WTC11 (cell line): ENCODE measurements at regions not wholly inside any gene's neighbourhood (a gene's known extent, or its start where the extent isn't known, plus 50 kb on each side); places are given as distances from the start of the nearest gene placed in this dataset.

Experiments
- ATAC-seq: fragments of 200-7000 bp; cut with Tn5 transposase; 2 replicates; pipeline ENCODE4 v1.10.0; 2021; ENCODE audit warnings: mild to moderate bottlenecking, moderate library complexity
- CTCF ChIA-PET: fragments of 300-600 bp; sonication (Branson Sonifier 250); formaldehyde crosslinking; loops from one replicate; lab custom pipeline; 2021; ENCODE audit warnings: antibody characterized with exemption; lab: Charles Lee
- POLR2A ChIA-PET: fragments of 350-600 bp; sonication (Branson Sonifier 250); formaldehyde crosslinking; loops from one replicate; lab custom pipeline; 2021; ENCODE audit warnings: antibody characterized with exemption; lab: Charles Lee
- DNase-seq: peaks from one replicate; pipeline ENCODE4 v3.0.0; 2021; ENCODE audit warnings: low spot score
- H3K27ac Mint-ChIP-seq: 2 replicates; pipeline ENCODE4 v1.8.0; 2021; ENCODE audit warnings: mixed read lengths
- H3K27me3 Mint-ChIP-seq: 2 replicates; pipeline ENCODE4 v1.8.0; 2021; ENCODE audit warnings: low read depth, mild to moderate bottlenecking, moderate library complexity, mixed read lengths
- H3K36me3 Mint-ChIP-seq: 2 replicates; pipeline ENCODE4 v1.8.0; 2021; ENCODE audit warnings: mixed read lengths
- H3K4me1 Mint-ChIP-seq: 2 replicates; pipeline ENCODE4 v1.8.0; 2022; ENCODE audit warnings: mixed read lengths
- H3K4me3 Mint-ChIP-seq: 2 replicates; pipeline ENCODE4 v1.8.0; 2021; ENCODE audit warnings: mild to moderate bottlenecking, moderate library complexity, mixed read lengths
- H3K9me3 Mint-ChIP-seq: 2 replicates; pipeline ENCODE4 v1.8.0; 2021; ENCODE audit warnings: mixed read lengths
- GTF2I ChIP-seq: fragments of 250-450 bp; sonication (Bioruptor Pico); conservative IDR thresholded peaks from 2 replicates; pipeline ENCODE4 v1.4.0; 2021; ENCODE audit warnings: mild to moderate bottlenecking
- NFATC4 ChIP-seq: fragments of 250-450 bp; sonication (Bioruptor Pico); IDR thresholded peaks from 2 replicates; pipeline ENCODE4 v1.9.0; 2021; ENCODE audit warnings: mild to moderate bottlenecking
- SP1 ChIP-seq: sonication (generic); formaldehyde crosslinking; conservative IDR thresholded peaks from 2 replicates; pipeline ENCODE4 v1.8.1; 2022; ENCODE audit warnings: missing genetic modification reagents
- TEAD1 ChIP-seq: sonication (generic); formaldehyde crosslinking; IDR thresholded peaks from 2 replicates; pipeline ENCODE4 v1.8.0; 2022; ENCODE audit warnings: mild to moderate bottlenecking, missing genetic modification reagents
- ZBTB21 ChIP-seq: sonication (generic); formaldehyde crosslinking; IDR thresholded peaks from 2 replicates; pipeline ENCODE4 v1.8.1; 2023; ENCODE audit warnings: mild to moderate bottlenecking, missing genetic modification reagents, borderline replicate concordance
- ZNF232 ChIP-seq: sonication (generic); formaldehyde crosslinking; IDR thresholded peaks from 2 replicates; pipeline ENCODE4 v1.8.0; 2022; ENCODE audit warnings: mild to moderate bottlenecking, missing genetic modification reagents
- ZNF396 ChIP-seq: fragments of 250-450 bp; sonication (Bioruptor Pico); IDR thresholded peaks from 2 replicates; pipeline ENCODE4 v1.8.0; 2021; ENCODE audit warnings: mild to moderate bottlenecking, moderate library complexity, borderline replicate concordance
- TF ChIP-seq, protein P1 (sequence below): sonication (generic); formaldehyde crosslinking; IDR thresholded peaks from 2 replicates; pipeline ENCODE4 v1.8.0; 2023; ENCODE audit warnings: mild to moderate bottlenecking, missing genetic modification reagents
- TF ChIP-seq, protein P2 (sequence below): sonication (generic); formaldehyde crosslinking; IDR thresholded peaks from 2 replicates; pipeline ENCODE4 v1.8.1; 2023; ENCODE audit warnings: mild to moderate bottlenecking, missing genetic modification reagents, borderline replicate concordance
- TF ChIP-seq, protein P3 (sequence below): sonication (generic); formaldehyde crosslinking; IDR thresholded peaks from 2 replicates; pipeline ENCODE4 v1.8.1; 2022; ENCODE audit warnings: missing genetic modification reagents, borderline replicate concordance
- TF ChIP-seq, protein P4 (sequence below): sonication (generic); formaldehyde crosslinking; IDR thresholded peaks from 2 replicates; pipeline ENCODE4 v1.8.1; 2023; ENCODE audit warnings: mild to moderate bottlenecking, moderate library complexity, missing genetic modification reagents
- TF ChIP-seq, protein P5 (sequence below): sonication (generic); formaldehyde crosslinking; IDR thresholded peaks from 2 replicates; pipeline ENCODE4 v1.8.1; 2022; ENCODE audit warnings: mild to moderate bottlenecking, moderate library complexity, missing genetic modification reagents
- TF ChIP-seq, protein P6 (sequence below): fragments of 250-450 bp; sonication (Bioruptor Pico); IDR thresholded peaks from 2 replicates; pipeline ENCODE4 v1.9.0; 2021; ENCODE audit warnings: mild to moderate bottlenecking
- TF ChIP-seq, protein P7 (sequence below): sonication (generic); formaldehyde crosslinking; conservative IDR thresholded peaks from 2 replicates; pipeline ENCODE4 v1.8.1; 2023; ENCODE audit warnings: mild to moderate bottlenecking, low read depth, missing genetic modification reagents, moderate library complexity
- TF ChIP-seq, protein P8 (sequence below): fragments of 250-450 bp; sonication (Bioruptor Pico); IDR thresholded peaks from 2 replicates; pipeline ENCODE4 v1.8.0; 2021; ENCODE audit warnings: mild to moderate bottlenecking

DNA sequence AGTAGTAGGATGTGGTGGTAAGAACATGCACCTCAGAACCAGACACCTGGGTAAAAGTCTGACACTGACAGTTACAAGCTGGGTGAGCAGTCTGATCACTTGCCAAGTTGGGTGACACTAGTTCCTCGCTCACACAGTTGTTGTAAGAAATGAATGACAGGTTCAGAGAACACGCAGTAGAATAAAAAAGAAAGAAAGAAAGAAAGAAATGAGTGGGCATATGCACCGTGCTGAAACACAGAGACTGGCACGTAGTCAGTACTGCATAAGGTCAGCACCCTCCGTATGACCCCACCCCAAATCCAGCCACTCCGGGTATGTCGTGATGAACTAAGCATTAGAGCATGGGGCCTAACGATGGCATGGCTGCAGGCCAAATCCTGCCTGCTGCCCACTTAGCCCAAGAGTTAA is 90.6 kb downstream of the GLUL start:
- no peak for ATAC-seq
- H3K36me3 Mint-ChIP-seq, result no peaks in the 10 kb centered on the region
- H3K9me3 Mint-ChIP-seq, result peaks cover 11% of the 10 kb centered on the region; the same call in 1 of the 2 replicates
- H3K4me1 Mint-ChIP-seq, result peaks cover 14% of the 10 kb centered on the region
- no peak overlapping the region for H3K4me3 Mint-ChIP-seq
- DNase-seq, result no peak
- H3K27ac Mint-ChIP-seq, result no peak overlapping the region
- POLR2A ChIA-PET, result no interaction called here
- TF ChIP-seq NFATC4 (CRISPR knock-in tag) (no peak), TEAD1 (CRISPR knock-in tag) (no peak), ZNF232 (CRISPR knock-in tag) (no peak), SP1 (CRISPR knock-in tag) (no peak), GTF2I (CRISPR knock-in tag) (no peak), ZBTB21 (CRISPR knock-in tag) (no peak), ZNF396 (CRISPR knock-in tag) (no peak)
- TF ChIP-seq, protein P1, sequence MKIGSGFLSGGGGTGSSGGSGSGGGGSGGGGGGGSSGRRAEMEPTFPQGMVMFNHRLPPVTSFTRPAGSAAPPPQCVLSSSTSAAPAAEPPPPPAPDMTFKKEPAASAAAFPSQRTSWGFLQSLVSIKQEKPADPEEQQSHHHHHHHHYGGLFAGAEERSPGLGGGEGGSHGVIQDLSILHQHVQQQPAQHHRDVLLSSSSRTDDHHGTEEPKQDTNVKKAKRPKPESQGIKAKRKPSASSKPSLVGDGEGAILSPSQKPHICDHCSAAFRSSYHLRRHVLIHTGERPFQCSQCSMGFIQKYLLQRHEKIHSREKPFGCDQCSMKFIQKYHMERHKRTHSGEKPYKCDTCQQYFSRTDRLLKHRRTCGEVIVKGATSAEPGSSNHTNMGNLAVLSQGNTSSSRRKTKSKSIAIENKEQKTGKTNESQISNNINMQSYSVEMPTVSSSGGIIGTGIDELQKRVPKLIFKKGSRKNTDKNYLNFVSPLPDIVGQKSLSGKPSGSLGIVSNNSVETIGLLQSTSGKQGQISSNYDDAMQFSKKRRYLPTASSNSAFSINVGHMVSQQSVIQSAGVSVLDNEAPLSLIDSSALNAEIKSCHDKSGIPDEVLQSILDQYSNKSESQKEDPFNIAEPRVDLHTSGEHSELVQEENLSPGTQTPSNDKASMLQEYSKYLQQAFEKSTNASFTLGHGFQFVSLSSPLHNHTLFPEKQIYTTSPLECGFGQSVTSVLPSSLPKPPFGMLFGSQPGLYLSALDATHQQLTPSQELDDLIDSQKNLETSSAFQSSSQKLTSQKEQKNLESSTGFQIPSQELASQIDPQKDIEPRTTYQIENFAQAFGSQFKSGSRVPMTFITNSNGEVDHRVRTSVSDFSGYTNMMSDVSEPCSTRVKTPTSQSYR (CRISPR knock-in tag), result no peak
- TF ChIP-seq, protein P2, sequence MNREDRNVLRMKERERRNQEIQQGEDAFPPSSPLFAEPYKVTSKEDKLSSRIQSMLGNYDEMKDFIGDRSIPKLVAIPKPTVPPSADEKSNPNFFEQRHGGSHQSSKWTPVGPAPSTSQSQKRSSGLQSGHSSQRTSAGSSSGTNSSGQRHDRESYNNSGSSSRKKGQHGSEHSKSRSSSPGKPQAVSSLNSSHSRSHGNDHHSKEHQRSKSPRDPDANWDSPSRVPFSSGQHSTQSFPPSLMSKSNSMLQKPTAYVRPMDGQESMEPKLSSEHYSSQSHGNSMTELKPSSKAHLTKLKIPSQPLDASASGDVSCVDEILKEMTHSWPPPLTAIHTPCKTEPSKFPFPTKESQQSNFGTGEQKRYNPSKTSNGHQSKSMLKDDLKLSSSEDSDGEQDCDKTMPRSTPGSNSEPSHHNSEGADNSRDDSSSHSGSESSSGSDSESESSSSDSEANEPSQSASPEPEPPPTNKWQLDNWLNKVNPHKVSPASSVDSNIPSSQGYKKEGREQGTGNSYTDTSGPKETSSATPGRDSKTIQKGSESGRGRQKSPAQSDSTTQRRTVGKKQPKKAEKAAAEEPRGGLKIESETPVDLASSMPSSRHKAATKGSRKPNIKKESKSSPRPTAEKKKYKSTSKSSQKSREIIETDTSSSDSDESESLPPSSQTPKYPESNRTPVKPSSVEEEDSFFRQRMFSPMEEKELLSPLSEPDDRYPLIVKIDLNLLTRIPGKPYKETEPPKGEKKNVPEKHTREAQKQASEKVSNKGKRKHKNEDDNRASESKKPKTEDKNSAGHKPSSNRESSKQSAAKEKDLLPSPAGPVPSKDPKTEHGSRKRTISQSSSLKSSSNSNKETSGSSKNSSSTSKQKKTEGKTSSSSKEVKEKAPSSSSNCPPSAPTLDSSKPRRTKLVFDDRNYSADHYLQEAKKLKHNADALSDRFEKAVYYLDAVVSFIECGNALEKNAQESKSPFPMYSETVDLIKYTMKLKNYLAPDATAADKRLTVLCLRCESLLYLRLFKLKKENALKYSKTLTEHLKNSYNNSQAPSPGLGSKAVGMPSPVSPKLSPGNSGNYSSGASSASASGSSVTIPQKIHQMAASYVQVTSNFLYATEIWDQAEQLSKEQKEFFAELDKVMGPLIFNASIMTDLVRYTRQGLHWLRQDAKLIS, result no peak
- TF ChIP-seq, protein P3, sequence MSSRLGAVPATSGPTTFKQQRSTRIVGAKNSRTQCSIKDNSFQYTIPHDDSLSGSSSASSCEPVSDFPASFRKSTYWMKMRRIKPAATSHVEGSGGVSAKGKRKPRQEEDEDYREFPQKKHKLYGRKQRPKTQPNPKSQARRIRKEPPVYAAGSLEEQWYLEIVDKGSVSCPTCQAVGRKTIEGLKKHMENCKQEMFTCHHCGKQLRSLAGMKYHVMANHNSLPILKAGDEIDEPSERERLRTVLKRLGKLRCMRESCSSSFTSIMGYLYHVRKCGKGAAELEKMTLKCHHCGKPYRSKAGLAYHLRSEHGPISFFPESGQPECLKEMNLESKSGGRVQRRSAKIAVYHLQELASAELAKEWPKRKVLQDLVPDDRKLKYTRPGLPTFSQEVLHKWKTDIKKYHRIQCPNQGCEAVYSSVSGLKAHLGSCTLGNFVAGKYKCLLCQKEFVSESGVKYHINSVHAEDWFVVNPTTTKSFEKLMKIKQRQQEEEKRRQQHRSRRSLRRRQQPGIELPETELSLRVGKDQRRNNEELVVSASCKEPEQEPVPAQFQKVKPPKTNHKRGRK (CRISPR knock-in tag), result no peak
- TF ChIP-seq, protein P4, sequence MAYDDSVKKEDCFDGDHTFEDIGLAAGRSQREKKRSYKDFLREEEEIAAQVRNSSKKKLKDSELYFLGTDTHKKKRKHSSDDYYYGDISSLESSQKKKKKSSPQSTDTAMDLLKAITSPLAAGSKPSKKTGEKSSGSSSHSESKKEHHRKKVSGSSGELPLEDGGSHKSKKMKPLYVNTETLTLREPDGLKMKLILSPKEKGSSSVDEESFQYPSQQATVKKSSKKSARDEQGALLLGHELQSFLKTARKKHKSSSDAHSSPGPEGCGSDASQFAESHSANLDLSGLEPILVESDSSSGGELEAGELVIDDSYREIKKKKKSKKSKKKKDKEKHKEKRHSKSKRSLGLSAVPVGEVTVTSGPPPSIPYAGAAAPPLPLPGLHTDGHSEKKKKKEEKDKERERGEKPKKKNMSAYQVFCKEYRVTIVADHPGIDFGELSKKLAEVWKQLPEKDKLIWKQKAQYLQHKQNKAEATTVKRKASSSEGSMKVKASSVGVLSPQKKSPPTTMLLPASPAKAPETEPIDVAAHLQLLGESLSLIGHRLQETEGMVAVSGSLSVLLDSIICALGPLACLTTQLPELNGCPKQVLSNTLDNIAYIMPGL (CRISPR knock-in tag), result no peak
- TF ChIP-seq, protein P5, sequence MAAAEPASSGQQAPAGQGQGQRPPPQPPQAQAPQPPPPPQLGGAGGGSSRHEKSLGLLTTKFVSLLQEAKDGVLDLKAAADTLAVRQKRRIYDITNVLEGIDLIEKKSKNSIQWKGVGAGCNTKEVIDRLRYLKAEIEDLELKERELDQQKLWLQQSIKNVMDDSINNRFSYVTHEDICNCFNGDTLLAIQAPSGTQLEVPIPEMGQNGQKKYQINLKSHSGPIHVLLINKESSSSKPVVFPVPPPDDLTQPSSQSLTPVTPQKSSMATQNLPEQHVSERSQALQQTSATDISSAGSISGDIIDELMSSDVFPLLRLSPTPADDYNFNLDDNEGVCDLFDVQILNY (CRISPR knock-in tag), result no peak
- TF ChIP-seq, protein P6, sequence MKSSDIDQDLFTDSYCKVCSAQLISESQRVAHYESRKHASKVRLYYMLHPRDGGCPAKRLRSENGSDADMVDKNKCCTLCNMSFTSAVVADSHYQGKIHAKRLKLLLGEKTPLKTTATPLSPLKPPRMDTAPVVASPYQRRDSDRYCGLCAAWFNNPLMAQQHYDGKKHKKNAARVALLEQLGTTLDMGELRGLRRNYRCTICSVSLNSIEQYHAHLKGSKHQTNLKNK, result no peak
- TF ChIP-seq, protein P7, sequence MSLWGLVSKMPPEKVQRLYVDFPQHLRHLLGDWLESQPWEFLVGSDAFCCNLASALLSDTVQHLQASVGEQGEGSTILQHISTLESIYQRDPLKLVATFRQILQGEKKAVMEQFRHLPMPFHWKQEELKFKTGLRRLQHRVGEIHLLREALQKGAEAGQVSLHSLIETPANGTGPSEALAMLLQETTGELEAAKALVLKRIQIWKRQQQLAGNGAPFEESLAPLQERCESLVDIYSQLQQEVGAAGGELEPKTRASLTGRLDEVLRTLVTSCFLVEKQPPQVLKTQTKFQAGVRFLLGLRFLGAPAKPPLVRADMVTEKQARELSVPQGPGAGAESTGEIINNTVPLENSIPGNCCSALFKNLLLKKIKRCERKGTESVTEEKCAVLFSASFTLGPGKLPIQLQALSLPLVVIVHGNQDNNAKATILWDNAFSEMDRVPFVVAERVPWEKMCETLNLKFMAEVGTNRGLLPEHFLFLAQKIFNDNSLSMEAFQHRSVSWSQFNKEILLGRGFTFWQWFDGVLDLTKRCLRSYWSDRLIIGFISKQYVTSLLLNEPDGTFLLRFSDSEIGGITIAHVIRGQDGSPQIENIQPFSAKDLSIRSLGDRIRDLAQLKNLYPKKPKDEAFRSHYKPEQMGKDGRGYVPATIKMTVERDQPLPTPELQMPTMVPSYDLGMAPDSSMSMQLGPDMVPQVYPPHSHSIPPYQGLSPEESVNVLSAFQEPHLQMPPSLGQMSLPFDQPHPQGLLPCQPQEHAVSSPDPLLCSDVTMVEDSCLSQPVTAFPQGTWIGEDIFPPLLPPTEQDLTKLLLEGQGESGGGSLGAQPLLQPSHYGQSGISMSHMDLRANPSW (CRISPR knock-in tag), result no peak
- TF ChIP-seq, protein P8, sequence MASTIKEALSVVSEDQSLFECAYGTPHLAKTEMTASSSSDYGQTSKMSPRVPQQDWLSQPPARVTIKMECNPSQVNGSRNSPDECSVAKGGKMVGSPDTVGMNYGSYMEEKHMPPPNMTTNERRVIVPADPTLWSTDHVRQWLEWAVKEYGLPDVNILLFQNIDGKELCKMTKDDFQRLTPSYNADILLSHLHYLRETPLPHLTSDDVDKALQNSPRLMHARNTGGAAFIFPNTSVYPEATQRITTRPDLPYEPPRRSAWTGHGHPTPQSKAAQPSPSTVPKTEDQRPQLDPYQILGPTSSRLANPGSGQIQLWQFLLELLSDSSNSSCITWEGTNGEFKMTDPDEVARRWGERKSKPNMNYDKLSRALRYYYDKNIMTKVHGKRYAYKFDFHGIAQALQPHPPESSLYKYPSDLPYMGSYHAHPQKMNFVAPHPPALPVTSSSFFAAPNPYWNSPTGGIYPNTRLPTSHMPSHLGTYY, result no peak
- TF ChIP-seq, all 79 proteins: peak for 0
- no peaks in the 10 kb centered on the region for H3K27me3 Mint-ChIP-seq
- CTCF ChIA-PET, result interaction anchor here (0.6 to 2.0 kb wide), 2 partner anchors 158 to 220 kb away, joined by 3 to 6 read pairs; no protein-coding TSS in a partner anchor
